ENCODE measurements at regions not wholly inside any gene's neighbourhood (a gene's known extent, or its start where the extent isn't known, plus 50 kb on each side); places are given as distances from the start of the nearest gene placed in this dataset.

DNA sequence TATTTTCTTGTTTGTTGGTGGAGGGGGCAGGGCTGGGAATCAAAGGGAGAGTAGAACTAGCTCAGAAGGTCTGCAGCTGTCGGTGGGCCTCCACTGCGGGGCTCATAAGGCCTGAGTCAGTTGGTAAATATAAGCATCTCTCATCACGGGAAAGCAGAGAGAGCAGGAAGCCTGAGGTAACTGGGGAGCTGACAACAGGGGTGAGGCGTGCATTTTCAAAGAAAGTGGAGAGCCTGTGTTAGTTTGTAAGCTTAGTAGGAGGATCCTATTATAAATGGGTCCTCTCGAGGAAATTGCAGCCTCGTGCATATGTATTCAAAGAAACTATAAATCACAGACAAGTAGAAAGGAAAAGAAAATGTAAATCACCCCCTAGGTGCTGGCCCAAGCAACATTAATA is 221.0 kb upstream of the CDH13 start:
- DNase-seq (ENCODE audit: low read depth), result no peak

DNA sequence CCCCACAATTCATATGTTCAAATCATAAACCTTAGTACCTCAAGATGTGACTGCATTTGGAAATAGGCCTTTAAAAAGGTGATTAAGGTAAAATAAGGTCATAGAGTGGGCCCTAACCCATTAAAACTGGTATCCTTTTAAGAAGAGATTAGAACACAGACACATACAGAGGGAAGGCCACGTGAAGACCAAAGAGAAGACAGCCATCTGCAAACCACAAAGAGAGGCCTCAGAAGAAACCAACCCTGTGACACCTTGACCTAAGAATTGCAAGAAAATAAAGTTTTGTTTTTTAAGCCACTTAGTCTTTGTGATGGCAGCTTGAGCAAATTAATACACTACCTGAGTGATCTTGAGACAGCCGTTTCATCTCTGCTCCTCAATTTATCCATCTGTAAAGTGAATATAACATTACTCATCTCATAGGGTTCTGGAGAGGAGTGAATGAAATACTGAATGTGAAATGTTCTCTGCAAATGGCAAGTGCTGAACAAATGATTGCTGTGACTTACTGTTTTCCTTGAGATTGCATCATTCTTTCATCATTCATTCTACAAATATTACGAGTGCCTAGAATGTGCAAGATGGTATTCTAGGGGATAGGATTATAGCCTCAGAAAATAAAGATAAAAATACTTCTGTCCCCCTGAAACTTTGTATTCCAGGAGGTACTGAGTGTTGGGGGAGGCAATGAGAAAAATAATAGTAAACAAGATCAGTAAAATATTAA is 222.0 kb upstream of the CDH13 start:
- DNase-seq (ENCODE audit: low read depth), result no peak

DNA sequence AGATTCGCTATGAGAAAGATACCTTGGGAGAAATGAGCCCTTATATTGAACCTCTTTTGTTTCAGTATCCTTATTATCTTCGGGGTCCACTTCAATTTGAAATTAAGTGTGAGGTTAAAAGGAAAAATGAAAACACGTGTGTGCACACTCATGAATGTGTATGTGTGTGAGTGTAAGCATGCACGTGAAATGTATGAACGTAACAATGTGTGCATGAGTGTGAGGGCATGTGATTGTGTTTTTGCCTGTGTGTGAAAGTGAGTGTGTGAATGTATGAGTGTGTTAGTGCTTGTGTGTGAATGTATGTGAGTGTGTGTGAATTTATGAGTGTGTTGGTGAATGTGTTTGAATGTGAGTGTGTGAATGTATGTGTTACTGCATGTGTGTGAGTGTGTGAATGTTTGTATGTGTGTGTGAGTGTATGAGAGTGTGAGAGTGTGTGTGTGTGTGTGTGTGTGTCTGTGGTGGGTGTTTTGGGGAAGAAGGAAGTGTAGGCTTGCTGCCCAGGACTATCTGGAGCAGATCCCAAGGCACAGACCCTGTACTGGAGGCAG is 224.0 kb upstream of the CDH13 start:
- no peak for DNase-seq (ENCODE audit: low read depth)

- DNase-seq (ENCODE audit: low read depth), result no peak
These were observed 226.7 kb upstream of the CDH13 start for GRCh38 chr16:82400046-82400445.

GRCh38 chr16:82396509-82396908 is 226.5 kb upstream of the MPHOSPH6 start:
- DNase-seq (ENCODE audit: low read depth), result no peak

DNA sequence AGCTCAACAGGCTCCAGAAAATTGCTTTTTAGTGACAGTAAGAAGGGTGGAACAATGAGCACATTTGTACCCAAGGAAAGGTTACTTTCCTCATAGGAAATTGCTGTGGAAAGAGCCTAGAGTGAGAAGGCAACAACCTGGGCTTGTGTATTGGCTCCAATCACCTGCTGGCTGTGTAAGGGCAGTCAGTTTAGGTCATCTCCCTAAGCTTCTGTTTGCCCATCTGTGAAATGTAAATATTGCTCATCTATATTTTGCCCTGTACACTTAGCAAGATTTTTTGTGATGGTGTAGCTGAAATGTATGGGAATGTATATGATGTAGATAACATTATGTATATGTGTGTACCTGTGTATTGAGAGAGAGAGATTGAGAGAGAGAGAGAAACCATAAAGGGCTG is 225.2 kb upstream of the MPHOSPH6 start:
- no peak for DNase-seq (ENCODE audit: low read depth)

- no peak for DNase-seq (ENCODE audit: low read depth)
These were observed 221.7 kb upstream of the MPHOSPH6 start for GRCh38 chr16:82391690-82392089.

- DNase-seq (ENCODE audit: low read depth), result no peak
These were observed 220.1 kb upstream of the MPHOSPH6 start for GRCh38 chr16:82389956-82390650.

DNA sequence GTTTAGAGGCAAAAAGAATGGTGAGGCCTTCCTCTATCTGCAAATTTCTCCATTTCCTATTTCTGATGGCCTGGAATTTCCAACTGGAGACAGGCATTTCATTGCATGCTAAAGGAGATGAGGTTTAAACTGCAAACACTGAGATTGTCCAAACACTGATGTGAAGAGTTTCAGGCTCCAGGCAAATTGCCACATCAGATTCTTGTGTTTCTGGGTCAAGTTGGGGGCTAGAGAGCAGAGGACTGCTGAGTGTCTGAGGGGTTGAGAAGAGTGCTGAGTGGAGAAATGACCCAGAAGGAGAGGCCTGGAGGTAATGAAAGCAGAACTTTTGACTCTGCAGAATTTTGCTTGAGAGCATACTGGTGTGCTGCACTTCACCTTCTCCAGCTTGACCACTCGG is 216.7 kb upstream of the MPHOSPH6 start:
- DNase-seq (ENCODE audit: low read depth), result no peak

GRCh38 chr16:82384949-82385348 is 214.9 kb upstream of the MPHOSPH6 start:
- no peak for DNase-seq (ENCODE audit: low read depth)

GRCh38 chr16:82384017-82384416 is 214.0 kb upstream of the MPHOSPH6 start:
- DNase-seq (ENCODE audit: low read depth), result no peak

DNA sequence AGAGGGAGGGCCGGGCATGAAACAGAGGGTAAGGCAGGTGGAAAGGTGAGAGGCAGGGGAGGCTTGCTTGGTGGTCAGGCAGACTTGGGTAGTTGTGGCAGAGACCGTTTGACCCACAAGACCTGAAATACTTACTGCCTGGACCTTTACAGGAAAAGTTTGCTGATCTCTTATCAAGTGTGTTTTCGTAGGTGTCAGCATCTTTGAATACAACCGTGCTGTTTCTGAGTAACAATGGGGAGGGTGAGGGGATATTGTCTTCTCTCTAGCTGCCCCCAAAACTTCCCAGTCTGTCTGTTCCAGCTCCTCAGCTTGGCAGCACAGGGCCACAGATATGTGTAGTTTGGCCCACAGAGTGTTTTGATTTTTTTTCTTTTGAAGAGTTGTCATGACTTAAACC is 212.5 kb upstream of the MPHOSPH6 start:
- DNase-seq (ENCODE audit: low read depth), result no peak

- no peak for DNase-seq (ENCODE audit: low read depth)
These were observed 209.5 kb upstream of the MPHOSPH6 start for GRCh38 chr16:82379551-82379950.

DNA sequence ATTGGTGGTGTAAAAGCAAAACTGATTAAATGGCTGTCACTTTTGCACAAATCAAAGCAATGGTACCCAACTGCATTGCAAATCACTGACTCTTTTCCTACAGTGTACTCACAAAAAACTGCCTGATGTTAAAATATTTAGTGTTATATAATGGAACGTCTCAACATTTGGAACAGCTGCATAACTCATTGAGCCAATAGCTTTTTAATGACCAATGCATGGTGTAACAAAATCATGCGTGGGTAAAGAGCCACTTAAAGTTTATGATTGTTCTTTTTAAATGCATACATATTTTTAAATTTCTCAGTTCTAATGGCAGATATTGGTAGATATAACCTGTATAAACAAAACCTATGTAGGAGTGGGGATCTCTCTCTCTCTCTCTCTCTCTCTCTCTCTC is 204.0 kb upstream of the MPHOSPH6 start:
- DNase-seq (ENCODE audit: low read depth), result no peak

DNA sequence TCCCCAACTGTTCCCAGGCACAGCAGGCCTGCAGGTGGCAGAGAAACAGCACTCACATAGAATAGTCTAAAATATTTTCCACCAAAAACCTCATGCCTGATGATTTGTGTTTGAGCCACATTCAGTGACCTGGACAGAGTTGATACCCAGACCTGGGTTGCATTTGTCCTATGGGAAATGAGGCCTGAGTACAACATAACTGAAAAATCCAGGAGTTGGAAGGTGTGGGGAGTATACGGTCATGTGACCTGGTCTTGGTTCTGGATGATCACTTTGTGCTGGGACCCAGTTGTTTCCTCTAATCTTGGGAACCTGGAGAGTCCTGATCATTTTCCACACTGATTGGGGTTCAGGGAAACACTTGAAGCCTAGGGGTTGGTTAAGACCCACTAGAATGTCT is 200.3 kb upstream of the MPHOSPH6 start:
- DNase-seq (ENCODE audit: low read depth), result no peak

DNA sequence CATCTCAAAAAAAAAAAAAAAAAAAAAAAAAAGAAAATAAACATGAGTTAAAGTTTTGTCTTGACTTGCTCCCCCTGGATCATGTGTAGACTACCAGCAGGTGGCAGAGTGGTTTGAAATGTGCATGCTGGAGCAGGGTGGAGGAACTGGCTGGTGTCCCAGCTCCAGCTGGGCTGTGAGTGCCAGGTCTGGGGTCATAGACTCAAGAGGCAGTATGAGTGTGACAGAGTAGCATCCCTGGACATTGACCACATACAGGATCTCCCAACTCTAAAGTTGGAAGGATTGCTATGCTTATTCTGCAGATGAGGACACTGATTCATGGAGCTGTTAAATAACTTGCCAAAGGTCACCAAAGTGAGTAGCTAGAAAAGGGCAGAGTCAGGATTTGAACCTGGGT is 198.0 kb upstream of the MPHOSPH6 start:
- no peak for DNase-seq (ENCODE audit: low read depth)

DNA sequence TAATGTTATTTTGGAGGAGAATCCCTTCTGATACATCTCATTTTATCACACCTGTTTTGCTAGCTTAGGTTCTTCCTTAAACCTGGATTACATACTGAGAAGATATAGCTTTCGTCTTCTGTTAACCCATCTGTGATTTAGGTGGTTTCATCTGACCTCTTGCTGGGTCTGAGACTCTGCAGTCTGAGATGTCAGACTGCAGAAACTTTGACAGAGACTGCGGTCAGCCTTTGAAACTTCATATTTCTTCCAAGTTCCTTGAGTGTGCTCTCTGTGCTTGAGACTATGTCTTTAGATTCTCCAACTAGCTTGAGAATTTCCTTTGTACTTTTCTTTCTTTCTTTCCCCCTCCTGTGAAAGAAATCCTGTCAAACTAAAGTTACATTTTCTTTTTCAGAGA is 196.4 kb upstream of the MPHOSPH6 start:
- no peak for DNase-seq (ENCODE audit: low read depth)

DNA sequence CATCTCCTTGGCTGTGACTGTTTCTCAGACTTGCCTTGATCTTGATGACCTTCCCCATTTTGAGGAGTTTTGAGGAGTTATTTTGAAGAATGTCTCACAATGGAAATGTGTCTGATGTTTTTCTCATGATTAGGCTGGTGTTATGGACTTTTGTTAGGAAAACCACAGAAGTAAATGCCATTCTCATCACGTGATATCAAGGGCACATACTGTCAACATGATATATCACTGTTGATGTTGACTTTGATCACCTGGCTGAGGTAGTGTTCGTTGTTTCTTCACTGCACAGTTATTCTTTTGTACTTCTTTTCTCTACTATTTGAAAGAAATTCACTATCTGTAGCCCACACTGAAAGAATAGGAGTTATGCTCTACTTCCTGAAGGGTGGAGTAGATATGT is 194.7 kb upstream of the MPHOSPH6 start:
- DNase-seq (ENCODE audit: low read depth), result no peak

DNA sequence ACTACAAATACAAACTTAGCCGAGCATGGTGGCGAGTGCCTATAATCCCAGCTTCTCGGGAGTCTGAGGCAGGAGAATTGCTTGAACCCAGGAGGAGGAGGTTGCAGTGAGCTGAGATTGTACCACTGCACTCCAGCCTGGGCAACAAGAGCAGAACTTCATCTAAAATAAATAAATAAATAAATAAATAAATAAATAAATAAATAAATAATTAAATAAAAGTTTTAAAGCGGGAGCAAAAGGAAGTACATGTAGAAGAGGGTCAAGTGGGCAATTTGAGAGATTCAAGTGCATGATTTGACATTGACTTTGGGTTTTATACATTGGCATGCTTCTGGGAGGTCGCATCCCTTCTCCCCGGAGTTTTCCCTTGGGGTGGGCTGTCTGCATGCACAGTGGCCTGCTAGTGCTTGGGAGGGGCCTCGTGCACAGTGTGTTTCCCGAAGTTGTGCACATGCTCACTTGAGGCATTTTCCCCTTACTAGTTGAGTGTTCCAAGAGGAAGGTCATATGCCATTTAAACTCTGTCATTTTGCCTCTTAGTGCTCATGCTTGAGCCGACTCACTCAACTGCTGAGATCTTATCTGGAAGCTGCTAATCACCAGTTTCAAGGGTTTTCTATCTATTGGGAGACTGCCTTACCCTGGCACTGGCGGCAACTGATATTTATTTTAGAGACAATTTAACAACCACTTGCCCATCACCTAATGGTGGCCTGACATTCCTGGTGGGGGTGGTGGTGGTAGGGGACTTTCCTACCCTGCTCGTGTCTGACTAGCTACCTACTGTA is 193.2 kb upstream of the MPHOSPH6 start:
- no peak for DNase-seq (ENCODE audit: low read depth)

GRCh38 chr16:82361885-82362284 is 191.9 kb upstream of the MPHOSPH6 start:
- no peak for DNase-seq (ENCODE audit: low read depth)

DNA sequence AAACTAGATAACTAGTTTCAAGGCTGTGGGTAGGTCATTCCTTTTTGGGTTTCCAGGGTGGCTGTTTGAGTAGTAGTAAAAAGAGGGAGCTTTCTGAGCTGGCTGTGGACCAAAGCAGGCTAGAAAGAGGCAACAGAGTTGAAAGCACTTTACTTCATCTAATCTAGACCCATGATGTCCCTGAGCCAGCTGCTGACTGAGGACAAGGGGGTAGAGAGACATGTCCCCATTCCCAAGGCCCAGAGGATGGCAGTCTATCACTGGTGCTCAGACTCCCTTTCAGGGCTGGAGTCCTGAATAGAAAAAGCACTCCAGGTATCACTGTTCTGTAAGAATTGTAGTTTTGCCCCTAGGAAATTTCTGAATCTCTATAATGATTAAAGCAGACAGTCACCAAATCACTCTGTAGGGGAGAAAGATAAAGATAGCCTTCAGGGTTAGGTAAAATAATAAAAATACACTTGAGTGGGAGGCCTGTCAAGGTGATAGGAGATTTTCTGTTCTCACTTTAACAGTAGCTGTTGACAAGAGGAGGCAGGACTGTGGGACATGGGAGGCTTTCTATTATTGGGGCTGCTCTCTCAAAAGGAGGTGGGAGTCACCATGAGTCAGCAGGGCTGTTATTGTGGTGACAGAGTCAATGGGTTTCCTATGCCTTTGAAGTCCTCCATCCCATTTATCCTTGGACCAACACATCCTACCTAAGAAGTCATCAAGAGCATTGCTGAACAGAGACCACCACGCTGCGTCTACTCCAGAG is 190.2 kb upstream of the MPHOSPH6 start:
- DNase-seq (ENCODE audit: low read depth), result no peak

DNA sequence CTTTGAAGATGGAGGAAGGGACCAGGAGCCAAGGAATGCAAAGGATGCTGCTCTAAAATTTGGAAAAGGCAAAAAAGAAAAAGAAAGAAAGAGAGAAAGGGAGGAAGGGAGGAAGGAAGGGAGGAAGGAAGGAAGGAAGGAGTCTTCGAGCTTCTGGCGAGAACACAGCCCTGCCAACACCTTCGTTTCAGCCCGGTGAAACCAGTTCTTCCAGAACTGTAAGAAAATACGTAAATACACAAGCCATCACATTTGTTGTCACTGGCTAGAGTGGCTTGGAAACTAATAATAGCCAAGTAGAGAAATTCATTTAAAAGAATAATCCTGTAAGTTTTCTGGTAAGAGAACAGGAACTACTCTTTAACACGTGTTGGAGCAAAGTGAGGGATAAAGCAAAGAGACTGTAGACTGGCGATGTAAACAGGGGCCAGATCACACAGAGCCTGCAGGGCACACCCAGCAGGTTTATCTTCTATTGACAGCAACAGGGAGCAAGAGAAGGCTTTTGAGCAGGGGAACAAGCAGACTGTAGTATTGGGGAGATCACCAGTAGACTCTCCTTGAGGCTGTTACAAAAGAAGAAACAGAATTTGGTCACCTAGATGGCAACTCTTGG is 188.7 kb upstream of the MPHOSPH6 start:
- no peak for DNase-seq (ENCODE audit: low read depth)

Measured in CMK (cell line).